Ovary (tissue), 3 donors: ENCODE measurements at regions not wholly inside any gene's neighbourhood (a gene's known extent, or its start where the extent isn't known, plus 50 kb on each side); places are given as distances from the start of the nearest gene placed in this dataset.

Experiments
- CTCF ChIP-seq, 3 donors: fragments of 450-650 bp in 2 of 3; fragments of 200-600 bp in 1 of 3; IDR thresholded peaks; one replicate each; pipeline versions ENCODE4 v1.5.1 to v1.8.0; 2016 to 2022; ENCODE audit warnings: antibody characterized with exemption in 3 of 3, mild to moderate bottlenecking in 1 of 3
- EP300 ChIP-seq: sonication (generic); formaldehyde crosslinking; IDR thresholded peaks from one replicate; pipeline ENCODE4 v1.6.1; 2017; ENCODE audit warnings: antibody characterized with exemption
- POLR2A ChIP-seq: fragments of 450-650 bp; IDR thresholded peaks from one replicate; pipeline ENCODE4 v1.6.1; 2017; ENCODE audit warnings: antibody characterized with exemption, mild to moderate bottlenecking, moderate library complexity
- donor health status: DM: no; HTN: no; CAD: no.

- no peak for TF ChIP-seq CTCF (IDR thresholded peaks at IDR 0.05)
- no peak for TF ChIP-seq POLR2A
- TF ChIP-seq EP300: no peak
Observed at GRCh38 chr3:166575161-166575560, 737.9 kb upstream of the BCHE start.
